Activated effector memory CD4-positive, alpha-beta T cell treated with anti-CD3 and anti-CD28 coated beads, Interleukin-2, amount 50 U/mL, for 16 hours (primary cell): ENCODE measurements at regions not wholly inside any gene's neighbourhood (a gene's known extent, or its start where the extent isn't known, plus 50 kb on each side); places are given as distances from the start of the nearest gene placed in this dataset.

ENCODE experiments used
- DNase-seq: peaks from one replicate; pipeline ENCODE4 v3.0.0-alpha.2; 2020

- no peak for DNase-seq
Measured at GRCh38 chr14:98714626-98715425, 557.2 kb downstream of the BCL11B start.

GRCh38 chr14:98716133-98716532 is 555.9 kb downstream of the BCL11B start:
- DNase-seq, result no peak

- DNase-seq, result no peak
Measured at GRCh38 chr14:98721061-98721460, 550.9 kb downstream of the BCL11B start.

GRCh38 chr14:98724734-98725133 is 547.3 kb downstream of the BCL11B start:
- no peak for DNase-seq

GRCh38 chr14:98725191-98725590 is 546.8 kb downstream of the BCL11B start:
- DNase-seq, result no peak

- no peak for DNase-seq
Measured at GRCh38 chr14:98725676-98726075, 546.3 kb downstream of the BCL11B start.

GRCh38 chr14:98726585-98727405 is 545.2 kb downstream of the BCL11B start:
- DNase-seq, result no peak

GRCh38 chr14:98728024-98728423 is 544.0 kb downstream of the BCL11B start:
- DNase-seq, result no peak

GRCh38 chr14:98728836-98729235 is 543.2 kb downstream of the BCL11B start:
- DNase-seq, result no peak

GRCh38 chr14:98731286-98731685 is 540.7 kb downstream of the BCL11B start:
- DNase-seq, result no peak

GRCh38 chr14:98731701-98732100 is 540.3 kb downstream of the BCL11B start:
- no peak for DNase-seq

GRCh38 chr14:98733536-98733935 is 538.5 kb downstream of the BCL11B start:
- DNase-seq, result no peak

- no peak for DNase-seq
Measured at GRCh38 chr14:98736701-98737338, 535.2 kb downstream of the BCL11B start.

- DNase-seq, result no peak
Measured at GRCh38 chr14:98741523-98741922, 530.5 kb downstream of the BCL11B start.

- DNase-seq, result no peak
Measured at GRCh38 chr14:98742001-98742400, 530.0 kb downstream of the BCL11B start.

GRCh38 chr14:98743536-98743935 is 528.5 kb downstream of the BCL11B start:
- DNase-seq, result no peak

- no peak for DNase-seq
Measured at GRCh38 chr14:98748966-98749365, 523.0 kb downstream of the BCL11B start.

GRCh38 chr14:98751110-98751509 is 520.9 kb downstream of the BCL11B start:
- DNase-seq, result no peak

GRCh38 chr14:98752660-98753059 is 519.3 kb downstream of the BCL11B start:
- no peak for DNase-seq

GRCh38 chr14:98754343-98755020 is 517.5 kb downstream of the BCL11B start:
- DNase-seq, result no peak

GRCh38 chr14:98756749-98757148 is 515.2 kb downstream of the BCL11B start:
- no peak for DNase-seq

GRCh38 chr14:98758440-98758839 is 513.6 kb downstream of the BCL11B start:
- no peak for DNase-seq

- DNase-seq, result no peak
Measured at GRCh38 chr14:98761993-98762392, 510.0 kb downstream of the BCL11B start.
